Prostate gland (tissue), 2 donors: ENCODE measurements at regions not wholly inside any gene's neighbourhood (a gene's known extent, or its start where the extent isn't known, plus 50 kb on each side); places are given as distances from the start of the nearest gene placed in this dataset.

Experiments used
- POLR2A ChIP-seq: fragments of 450-650 bp; IDR thresholded peaks from one replicate; pipeline ENCODE4 v1.6.1; 2016; ENCODE audit warnings: antibody characterized with exemption, mild to moderate bottlenecking
- TF ChIP-seq, protein P1 (sequence below), 4 experiments: fragments of 200-600 bp in 2 of 4; fragments of 450-650 bp in 2 of 4; sonication (generic) in 2 of 4; IDR thresholded peaks; 1 replicate in 3 of 4; 2 replicates in 1 of 4; pipeline ENCODE4 v1.5.1; 2016 to 2019; ENCODE audit warnings: antibody characterized with exemption in 4 of 4, mild to moderate bottlenecking in 2 of 4, moderate library complexity in 2 of 4

DNA sequence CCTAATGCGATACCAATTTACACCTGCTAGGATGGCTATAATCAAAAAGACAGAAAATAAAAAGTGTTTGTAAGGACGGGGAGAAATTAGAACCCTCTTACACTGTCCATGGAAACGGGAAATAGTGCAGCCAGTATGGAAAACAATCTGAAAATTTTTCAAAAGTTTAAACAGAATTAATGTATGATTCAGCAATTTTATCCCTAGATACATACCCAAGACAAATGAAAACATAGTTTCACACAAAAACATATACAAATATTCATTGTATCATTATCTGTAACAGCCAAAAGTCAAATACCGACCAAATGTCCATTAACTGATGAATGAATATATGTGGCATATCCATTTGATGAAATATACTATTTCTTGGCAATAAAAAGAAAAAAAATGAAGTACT, 313.5 kb upstream of the GYPC start:
- TF ChIP-seq, protein P1, sequence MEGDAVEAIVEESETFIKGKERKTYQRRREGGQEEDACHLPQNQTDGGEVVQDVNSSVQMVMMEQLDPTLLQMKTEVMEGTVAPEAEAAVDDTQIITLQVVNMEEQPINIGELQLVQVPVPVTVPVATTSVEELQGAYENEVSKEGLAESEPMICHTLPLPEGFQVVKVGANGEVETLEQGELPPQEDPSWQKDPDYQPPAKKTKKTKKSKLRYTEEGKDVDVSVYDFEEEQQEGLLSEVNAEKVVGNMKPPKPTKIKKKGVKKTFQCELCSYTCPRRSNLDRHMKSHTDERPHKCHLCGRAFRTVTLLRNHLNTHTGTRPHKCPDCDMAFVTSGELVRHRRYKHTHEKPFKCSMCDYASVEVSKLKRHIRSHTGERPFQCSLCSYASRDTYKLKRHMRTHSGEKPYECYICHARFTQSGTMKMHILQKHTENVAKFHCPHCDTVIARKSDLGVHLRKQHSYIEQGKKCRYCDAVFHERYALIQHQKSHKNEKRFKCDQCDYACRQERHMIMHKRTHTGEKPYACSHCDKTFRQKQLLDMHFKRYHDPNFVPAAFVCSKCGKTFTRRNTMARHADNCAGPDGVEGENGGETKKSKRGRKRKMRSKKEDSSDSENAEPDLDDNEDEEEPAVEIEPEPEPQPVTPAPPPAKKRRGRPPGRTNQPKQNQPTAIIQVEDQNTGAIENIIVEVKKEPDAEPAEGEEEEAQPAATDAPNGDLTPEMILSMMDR (IDR thresholded peaks at IDR 0.05), result no peak
- TF ChIP-seq POLR2A, result no peak
